ENCODE measurements at regions not wholly inside any gene's neighbourhood (a gene's known extent, or its start where the extent isn't known, plus 50 kb on each side); places are given as distances from the start of the nearest gene placed in this dataset.

GRCh38 chr15:98484914-98485313 lies 163.4 kb upstream of the IGF1R start:
- no peak for DNase-seq

- no peak for DNase-seq
Measured at GRCh38 chr15:98485451-98485850, 162.9 kb upstream of the IGF1R start.

- DNase-seq = no peak
Measured at GRCh38 chr15:98493966-98494511, 154.3 kb upstream of the IGF1R start.

- no peak for DNase-seq
Measured at GRCh38 chr15:98501192-98501591, 147.1 kb upstream of the IGF1R start.

GRCh38 chr15:98501632-98502031 lies 146.7 kb upstream of the IGF1R start:
- DNase-seq = no peak

DNA sequence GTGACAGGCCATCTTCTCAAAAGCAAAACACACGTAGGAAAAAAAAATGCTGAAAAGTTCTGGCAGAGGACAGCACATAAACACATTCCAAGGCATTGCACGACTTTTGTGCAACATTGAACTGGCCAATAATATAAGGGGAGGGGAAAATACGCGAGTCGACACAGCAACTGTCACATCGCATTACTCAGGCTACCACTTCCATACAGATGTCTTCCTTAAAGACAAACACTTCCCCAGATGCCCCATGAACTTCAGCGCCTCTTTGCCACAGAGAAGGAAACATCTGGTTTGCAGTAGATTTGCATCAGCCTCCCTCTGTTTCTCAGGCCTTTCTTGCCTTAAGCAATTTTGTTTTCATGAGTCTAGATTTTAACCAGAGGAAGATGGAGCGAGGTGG lies 144.4 kb upstream of the IGF1R start:
- DNase-seq = no peak

DNA sequence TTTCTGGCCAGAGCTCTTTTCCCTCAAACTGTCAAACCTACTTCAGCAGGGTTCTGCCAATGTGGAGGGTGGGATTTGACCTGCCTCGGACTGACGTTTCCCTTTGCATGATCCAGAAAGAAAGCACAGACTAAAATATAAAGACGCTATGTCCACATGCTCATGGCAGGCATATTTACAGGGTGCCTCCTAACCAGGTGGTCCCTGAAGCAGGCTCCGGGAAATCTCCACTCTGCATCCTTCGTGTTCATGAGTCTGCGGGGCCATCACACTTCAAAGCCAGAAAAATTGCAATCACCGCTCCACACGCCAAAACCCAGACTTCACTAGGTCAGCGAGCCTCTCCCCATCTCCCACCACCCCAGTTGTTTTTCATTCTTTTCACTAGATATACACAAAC lies 143.3 kb upstream of the IGF1R start:
- DNase-seq = no peak

GRCh38 chr15:98505611-98506031 lies 142.7 kb upstream of the IGF1R start:
- no peak for DNase-seq

DNA sequence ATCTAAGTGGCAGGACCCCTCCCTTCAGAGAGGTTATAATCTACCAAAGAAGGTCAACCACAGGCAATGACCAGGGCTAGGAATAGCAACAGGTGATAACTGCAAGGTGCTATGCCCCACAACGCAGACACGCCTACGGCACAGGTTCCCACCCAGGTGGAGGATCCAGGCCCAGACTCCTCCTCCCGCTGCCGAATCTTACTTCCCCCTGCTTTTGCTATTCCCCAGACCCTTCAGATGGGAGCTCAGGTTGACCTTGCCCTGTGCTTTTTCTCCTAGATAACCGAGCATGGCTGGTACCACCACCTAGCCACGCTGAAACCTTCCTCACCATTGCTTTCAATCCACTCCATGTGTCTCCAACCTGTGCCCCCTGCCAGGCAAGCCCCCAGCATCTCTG lies 142.2 kb upstream of the IGF1R start:
- DNase-seq = no peak

DNA sequence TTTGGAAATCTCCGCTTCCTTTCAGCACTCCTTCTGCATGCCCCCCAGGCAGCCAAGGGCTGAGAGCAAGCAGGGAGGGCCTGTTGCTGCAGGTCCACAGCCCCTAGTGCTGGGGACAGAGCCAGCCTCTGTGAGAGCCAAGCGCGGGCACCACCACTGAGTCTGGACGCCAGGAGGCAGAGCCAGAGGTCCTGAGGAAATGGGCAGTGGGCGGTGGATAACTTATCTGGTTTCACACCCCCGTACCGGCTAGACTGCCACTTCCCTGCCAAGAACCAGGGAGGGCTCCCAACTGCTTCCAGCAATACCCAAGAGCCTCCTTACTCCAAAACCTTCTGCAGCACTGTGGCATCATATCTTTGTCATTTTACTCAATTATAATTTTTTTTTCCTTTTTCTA lies 141.6 kb upstream of the IGF1R start:
- no peak for DNase-seq

- no peak for DNase-seq
Measured at GRCh38 chr15:98513428-98513986, 134.8 kb upstream of the IGF1R start.

DNA sequence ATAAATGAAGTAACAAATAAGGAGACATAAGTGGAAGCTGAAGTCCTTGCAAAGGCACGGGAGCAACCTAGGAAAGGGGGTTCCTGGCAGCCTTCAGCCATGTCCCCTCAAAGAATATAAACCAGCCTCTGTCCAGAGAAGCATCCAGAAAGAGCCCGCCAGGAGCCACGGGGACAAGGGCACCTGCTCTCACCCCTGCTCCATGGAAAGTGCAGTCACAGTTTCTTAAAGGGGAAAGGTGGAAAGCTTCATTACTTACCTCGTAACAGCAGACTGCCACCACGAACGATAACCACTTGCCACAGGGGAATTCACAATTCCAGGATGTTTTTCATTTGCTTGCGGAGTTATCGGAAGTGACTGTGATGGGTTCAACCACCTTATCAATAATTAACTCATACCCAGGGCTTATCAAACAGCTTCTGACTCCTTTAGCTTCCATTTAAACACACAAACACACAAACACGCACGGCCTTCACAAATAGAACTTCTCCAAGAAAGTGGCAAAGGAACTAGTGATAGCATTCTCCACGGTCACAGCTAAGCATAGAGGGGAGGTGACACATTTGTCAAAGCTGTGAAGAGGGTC lies 134.2 kb upstream of the IGF1R start:
- no peak for DNase-seq

DNA sequence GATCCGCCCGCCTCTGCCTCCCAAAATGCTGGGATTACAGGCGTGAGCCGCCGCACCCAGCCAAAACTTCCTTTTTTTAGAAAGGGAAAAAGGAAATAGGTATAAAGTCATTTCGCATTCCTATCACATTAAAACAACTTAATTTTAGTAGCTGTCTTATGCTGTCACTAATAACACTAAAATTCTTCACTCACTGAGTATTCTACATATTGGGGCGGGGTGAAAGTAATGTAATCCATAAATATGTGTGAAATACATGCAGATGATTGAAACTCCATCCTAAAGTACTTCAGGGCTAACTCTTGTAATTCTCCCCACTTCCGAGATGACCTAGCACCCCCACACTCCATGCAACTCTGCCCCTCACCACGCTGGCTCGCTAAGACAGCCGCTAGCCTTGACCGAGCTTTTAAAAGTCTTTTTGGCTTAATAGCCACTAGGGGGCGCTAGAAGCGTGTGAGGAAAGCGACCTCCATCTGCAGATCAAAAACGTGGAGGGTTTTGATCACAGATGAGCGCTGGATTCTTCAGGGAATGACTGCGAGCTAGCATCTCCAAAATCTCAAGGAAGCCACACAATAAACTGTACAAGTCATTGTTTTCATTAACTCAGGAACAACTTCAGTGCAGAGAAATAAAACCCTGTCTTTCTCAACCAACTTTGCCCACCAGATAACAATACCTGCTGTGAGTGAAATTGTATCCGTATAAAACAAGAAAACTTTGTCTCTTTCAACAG lies 129.3 kb upstream of the IGF1R start:
- DNase-seq = peak; percentile 83 to 84

DNA sequence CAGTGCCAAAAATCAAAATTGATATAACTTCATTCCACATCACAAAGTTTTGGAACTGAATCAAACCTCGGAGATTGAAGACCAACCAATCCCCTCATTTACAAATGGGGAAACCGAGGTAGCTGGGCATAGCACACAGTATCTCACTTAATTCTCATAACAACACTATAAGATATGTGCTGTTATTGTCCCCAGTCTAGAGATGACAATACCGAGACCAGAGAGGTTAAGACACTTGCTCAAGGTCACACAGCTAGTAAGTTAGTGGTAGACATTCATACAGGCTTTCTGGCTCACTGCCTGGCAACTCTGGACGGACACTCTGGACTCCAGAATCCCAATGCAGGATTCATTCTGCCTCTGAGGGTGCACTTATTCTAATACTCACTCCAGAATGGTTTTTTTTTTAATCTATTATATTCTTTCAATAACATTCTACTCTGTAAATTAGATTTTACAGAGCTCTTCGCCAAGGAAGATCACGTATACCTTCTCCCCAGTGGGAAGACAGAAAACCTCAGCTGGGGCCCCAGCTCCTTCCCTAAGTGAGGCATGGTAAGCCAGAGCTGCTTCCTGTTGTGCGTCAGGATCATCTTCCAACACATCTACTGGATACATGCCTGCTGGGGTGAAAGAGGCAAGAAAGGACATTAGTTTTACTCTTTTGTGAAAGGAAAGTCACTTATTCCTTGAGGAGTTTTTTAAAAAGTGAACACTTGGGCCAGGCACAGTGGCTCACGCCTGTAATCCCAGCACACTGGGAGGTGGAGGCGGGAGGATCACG lies 128.4 kb upstream of the IGF1R start:
- DNase-seq = no peak

- DNase-seq = no peak
Measured at GRCh38 chr15:98522127-98522526, 126.2 kb upstream of the IGF1R start.

DNA sequence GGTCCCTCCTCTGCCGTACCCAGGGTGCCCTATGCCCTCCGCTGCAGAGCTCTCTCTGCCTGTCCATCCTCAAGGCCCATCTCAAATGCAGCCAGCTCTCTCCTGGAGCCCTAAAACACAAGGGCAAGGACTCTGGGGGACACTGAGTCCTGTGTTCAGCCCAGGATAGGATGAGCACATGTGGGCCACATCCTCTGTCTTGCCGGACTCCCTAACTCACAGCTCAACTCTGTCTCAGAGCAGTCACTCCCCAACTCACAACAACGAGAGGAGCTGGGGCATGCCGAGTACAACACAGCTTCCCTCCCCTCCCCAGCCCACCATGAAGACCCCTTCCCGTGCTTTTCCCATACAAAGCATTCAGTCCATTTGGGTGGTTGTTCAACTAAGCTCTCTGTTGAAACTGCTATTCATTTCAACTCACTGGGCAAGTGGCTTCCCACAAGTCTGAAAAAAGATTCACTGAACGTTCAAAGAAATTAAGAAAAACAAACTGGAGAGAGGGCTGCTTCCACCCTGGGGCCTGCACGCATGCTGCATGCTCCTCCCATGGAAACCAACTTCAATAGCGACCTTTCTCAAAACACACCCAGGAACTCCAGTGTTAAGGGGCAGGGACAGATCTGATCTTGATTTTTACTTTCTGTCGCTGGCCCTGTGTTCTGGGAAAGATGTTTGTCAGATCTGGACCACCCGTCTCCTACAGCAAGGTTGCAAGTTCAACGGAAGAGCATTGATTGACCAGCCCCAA lies 124.3 kb upstream of the IGF1R start:
- DNase-seq = no peak

- DNase-seq = no peak
Measured at GRCh38 chr15:98524838-98525660, 123.3 kb upstream of the IGF1R start.

- DNase-seq = no peak
Measured at GRCh38 chr15:98525661-98526001, 122.7 kb upstream of the IGF1R start.

GRCh38 chr15:98526094-98526493 lies 122.2 kb upstream of the IGF1R start:
- DNase-seq = no peak

DNA sequence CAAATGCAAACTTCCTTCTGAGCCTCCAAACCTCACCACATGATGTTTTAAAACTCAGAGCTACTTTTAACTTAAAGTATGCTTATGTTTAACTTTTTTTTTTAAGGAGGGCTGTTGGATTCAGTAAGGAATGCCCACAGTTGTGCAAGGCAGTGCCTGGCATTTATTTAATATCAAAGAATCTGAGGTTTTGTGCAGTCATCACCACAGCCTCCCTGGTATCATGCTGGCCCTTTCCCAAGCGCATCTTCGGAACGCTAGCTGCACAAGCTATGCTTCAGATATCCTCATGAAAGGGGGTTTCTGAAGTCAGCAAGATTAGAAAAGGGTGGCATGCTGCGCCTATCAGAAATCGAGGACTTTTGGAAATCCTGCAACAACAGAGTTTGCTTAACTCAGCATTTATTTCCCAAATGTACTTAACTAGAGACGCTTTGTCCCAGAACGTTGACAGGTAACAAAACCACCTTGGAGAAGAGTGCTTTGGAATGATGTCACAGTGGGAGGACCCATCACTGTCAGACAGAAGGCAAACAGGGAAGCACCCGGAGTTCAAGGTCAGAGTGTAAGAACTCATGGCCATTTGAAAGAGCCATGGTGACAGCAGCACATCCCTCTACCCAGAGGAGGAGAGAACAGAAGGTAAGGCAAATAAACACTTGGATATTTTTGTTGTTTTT lies 120.2 kb upstream of the IGF1R start:
- no peak for DNase-seq
